NCI-H524 treated with DMSO at 0.1 percent for 48 hours (cell line): ENCODE measurements at regions not wholly inside any gene's neighbourhood (a gene's known extent, or its start where the extent isn't known, plus 50 kb on each side); places are given as distances from the start of the nearest gene placed in this dataset.

Experiments used
- DNase-seq: peaks from one replicate; lab custom pipeline; 2025; lab: John Stamatoyannopoulos, UW

DNA sequence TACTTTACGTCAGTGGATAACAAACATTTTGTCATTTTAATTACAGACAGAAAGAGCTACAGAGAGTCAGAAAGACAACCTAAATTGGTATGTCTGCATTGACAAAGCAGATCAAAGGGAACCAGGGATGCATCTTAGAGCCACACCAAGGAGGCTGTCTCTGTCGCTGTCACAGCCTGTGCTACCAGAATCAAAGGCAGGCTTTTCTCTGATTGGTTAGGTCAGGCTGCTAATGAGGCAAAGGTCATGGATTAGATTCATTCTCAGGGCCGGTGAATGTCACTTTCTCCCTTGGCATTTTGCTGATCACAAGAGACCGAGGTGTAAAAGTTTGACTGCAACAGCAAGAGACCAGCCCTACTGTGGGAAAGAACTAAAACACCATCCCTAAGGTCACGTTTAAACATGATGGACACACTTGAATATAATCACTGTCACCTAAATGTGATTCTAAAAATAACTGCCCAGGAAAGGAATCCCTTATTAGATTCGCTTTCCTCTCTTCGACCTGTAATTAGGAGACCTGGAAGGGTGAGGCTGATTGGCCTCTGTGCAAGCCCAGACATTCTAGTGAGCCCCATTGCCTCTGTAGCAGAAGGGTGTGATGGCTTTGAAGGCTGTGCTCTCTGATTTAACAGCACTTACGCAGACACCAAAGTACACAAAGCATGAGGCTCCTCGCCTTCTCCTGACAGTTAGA is 314.4 kb upstream of the NBEA start:
- no peak for DNase-seq

DNA sequence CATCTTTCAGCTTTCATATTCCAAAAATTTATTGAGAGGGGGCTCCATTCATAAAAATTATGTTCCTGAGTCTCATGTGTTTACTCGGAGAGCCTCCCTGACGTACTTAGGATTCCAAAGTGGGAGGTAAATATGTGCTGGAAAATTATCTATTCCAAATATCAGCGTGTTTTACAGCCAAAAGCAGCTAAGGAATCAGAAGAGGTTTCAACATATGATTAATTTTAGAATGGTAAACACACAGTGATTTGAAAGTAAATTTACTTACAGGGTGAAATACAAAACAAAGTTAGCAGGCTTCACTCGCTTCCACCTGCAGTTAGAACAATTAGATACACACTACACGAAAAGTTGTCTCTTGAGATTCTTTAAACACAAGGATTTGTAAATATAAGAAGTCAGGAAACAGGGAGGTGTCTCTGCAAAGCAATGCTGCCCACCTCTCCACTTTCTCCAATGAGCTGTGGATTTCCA is 313.8 kb upstream of the NBEA start:
- no peak for DNase-seq

DNA sequence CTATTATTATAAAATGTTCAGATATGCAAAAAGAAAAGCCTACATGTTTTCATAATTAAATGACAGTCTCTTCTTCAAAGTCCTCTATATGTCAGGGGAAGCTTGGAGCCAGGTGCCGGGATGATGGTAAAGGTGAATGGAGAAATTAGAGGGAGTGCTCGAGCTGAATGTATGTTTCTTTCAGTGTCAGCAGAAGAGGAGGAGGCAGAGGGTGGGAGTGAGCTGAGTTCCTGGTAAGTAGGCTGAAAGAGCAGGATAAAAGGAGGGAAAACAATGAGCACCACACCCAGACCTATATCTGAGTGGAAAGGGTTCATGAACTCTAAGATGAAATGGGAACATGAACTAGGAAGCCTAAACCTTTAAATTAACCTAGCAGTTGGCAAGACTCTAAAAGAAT is 307.6 kb upstream of the NBEA start:
- no peak for DNase-seq

DNA sequence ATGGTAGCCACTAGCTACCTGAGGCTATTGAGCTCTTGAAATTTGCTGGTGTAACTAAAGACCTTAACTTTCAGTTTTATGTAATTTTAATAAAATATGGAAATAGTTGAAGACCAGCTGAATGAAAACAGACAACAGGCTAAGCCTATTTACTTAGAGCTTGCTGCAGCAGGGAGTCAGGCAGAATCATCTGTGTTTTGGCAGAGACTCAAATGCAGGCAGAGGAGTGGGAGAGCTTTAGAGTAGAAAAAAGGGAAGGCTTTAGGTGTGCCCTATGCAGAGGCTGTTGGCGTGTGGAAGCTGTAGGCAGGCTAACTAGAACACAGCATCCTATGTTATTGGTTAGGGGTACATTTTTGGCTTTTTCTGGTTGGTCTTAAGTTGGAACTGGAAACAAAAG is 304.9 kb upstream of the NBEA start:
- DNase-seq, result no peak

DNA sequence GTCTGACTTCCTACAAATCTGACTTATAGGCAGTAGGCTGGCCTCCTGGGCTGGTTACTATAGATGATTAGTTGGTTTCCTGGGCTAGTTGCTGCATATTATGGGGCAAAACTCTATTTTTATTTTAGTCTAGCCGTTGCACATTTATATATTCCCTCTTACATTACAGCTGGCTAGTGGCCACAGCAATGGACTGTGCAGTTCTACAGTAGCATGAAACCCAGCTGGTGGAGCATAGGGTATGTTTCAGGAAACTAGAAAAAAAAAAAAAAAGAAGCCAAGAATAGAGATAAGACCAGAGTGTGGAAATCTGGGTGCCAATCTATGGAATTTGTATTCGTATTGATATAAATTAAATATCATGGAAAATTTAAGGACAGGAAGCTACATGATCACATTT is 304.4 kb upstream of the NBEA start:
- no peak for DNase-seq

DNA sequence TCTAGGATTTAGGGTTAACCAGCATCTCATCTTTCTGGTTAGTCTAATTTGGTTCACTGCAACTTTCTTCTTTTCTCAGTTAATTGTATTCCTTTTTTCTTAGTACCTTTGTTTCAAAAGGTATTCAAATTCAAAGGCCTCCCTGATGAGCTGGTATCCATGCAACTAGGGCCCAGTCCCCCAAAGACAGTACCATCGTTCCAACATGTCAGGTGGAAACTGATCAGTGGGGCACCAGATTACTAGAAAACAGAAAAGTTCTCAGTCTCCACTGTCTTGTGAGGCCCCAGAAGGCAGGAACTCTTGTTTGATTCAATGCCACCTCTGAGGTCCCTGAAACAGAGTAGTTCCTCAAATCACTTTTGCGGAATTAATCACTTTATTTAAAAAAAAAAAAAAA is 303.2 kb upstream of the NBEA start:
- DNase-seq, result no peak

DNA sequence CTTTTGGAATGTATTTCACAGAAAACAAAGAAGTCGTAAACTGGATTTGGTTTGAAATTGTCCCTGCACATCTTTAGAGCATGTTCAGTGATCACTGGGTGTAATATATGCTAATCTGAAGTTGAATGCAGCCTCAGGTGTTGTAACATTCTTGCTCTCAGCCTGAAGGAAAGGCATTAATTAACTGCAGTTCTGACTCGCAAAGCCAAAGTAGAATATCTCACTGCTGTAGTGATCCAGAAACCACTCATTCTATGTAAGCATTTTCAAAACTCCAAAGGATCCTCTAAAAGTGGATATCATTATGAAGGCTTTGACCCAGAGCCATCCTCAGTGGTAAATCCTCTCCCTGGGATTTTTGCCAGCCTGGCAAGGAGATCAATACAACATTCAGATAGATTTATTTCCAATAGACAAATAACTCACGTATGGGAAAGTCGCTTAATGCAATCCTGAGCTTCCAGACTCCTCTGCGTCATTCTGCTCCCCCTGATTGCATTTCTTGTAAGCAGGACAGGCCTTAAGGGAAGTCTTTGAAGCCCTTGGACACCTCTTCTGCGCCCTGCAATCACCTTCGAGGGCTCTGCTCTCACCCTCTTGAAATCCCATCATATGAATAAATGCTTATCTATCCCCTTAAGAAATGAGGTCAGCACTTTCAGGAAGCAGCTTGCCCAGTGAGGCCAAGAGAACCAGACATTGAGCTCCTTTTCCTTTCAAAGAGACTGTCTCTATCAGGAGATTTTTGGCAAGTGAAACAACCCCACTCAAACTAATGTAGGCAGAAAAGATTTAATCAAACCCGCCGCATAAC is 301.7 kb upstream of the NBEA start:
- DNase-seq, result no peak

DNA sequence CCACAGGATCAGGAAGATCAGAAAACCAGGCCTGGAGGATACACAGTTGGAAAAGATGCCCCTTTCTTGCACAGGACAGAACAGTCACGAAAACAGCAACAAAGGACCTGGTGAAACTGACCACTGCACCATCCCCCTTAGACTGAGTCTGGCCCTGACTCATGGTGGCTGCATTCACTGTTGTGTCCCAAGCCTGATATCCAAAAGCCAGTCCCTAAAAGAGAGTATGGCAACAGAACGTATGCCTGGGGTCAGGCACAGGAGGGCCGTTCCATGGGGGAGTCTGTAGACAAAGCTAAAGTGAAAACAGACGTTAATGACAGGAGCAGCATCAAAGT is 301.1 kb upstream of the NBEA start:
- DNase-seq, result no peak

DNA sequence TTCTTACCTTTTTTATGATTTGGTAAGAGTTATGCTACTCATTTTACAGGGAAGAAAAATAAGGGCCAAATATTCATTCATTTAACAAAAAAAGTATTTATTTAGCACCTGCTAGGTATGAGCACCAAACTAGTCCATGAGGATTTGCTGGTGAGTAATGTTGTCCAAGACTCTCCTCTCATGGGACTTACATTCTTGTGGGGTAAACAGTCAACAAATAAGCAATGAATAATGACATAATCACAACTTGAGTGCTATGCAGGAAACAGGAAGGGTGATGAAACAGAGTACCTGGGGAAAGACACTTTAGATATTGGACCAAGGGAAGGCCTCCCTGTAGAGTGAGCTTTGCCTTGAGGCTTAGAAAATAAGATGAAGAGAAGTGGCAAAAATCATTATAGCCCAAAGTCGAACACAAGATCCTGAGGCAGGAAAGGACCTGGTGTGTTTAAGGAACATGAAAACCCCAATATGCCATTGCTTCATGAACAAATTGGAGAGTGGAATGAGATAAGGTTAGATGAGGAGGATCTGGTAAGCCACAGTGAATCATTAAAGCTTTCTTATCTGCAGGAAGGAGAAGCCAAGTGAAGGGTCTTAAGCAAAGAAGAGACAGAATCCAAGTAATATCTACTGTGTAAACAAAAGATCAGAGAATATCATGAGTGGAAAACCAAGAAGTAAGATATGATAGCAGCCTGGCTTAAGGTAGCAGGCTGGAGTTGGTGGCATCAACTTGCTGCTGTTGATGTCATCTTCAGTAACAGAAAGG is 294.5 kb upstream of the NBEA start:
- DNase-seq, result no peak

DNA sequence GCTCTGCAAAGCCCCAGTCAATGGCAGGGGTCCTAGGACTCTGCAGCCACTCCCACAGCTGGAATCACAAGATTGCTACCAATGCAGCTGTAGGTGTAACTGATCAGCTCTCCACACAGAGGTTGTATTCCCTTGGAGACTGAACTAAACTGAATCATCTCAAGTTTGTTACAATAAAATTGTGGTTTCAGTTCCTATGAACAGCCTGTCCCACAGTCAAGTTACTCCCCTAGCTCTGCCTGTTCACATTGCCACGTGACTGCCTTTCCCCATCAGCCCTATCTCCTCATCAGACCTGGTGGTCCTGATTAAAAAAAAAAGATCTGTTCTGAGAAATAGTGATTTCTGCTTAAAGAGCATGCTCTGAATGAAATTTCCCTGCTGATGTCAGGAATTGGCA is 287.9 kb upstream of the NBEA start:
- no peak for DNase-seq

DNA sequence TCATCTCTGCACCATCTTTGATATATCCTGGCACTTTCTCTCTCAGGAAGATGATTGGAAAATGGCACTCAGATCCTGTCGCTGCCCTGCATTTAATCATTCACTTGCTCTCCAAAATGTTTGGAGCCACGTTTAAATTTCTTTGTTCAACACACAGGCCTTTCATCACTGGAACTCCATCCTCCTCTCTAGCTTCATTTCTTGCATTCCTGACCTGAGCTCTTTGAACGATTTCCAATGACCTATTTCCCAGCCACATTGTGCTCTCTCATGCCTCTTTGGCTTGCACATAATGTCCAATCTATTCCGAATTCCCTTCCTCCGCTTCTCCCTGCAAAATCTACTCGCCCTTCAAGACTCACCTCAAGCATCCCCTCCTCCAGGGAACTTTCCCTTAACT is 287.4 kb upstream of the NBEA start:
- no peak for DNase-seq

DNA sequence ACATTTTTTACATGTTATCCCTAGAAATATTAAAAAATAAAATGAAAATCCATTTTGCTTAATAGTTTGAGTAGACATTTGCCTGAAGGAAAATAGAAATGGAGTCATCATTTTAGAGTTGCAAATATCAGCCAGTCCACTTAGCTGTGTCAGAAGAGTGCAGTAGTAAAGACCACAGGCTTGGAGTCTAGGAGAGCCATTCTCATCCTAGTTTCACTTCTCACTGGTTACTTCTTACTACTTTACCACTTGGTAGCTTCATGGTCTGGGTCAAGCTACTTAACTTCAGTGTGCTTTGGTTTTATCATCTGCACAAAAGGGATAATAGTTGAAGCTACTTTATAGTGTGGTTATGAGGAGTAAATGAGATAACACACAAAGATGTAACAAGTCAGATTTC is 286.5 kb upstream of the NBEA start:
- DNase-seq, result no peak

DNA sequence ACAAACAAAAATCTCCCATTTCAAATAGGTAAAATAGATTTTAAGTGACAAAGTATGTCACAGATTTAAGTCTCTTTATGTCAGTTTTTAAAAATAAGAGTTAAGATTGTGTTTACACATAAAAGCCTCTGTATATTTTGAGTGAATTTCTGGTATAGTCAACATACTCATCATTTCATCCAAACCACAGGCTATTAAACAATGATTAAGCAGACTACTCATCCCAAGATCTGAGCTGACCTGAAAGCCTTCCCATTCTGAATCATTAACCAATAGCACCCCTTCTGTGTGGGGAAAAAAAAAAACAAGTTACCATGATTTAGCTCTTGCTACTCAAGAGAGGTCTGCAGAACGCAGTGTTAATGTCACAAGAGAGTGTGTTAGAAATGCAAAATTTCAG is 284.4 kb upstream of the NBEA start:
- DNase-seq, result no peak

DNA sequence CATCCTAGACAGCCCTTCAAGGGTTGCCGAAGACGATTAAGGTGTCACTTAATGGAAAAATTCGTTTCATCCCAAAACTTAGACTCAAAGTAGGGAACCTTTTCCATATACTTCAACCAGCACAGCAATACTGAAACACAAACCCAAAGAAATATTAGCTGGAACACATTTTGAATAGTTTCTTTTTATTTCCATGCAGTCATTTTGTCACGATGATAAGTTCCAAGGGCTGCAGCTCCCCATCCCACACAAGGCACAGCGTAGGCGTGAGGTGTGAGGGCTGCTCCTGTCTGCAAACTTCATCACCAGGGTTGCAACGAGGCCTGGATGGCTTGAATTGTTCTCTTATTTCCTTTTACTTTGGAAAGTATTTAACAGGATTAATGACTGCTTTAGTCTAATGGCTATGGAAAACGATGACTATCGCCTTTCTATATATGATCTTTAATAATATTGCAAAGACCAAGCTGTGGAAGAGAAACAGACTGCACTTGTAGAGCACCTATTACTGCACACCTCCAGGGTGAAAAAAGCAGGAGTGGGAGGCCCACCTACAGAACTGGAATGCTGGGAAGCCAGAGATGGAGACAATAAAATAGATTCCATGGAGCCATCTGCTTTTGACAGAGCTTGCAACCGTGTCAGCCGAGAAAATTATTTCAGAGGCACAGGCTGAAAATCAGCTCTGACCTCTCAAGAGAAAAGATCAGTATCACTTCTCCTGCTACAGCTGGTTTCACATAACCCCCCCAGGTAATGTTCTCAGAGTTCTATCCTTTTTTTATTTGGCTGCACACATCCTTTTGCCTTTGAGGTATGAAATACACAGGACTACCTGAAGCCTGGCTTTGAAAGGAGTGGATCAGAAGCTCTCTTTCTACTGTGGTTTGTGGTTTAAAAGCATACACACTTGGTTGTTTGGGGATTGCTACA is 274.5 kb upstream of the NBEA start:
- no peak for DNase-seq

DNA sequence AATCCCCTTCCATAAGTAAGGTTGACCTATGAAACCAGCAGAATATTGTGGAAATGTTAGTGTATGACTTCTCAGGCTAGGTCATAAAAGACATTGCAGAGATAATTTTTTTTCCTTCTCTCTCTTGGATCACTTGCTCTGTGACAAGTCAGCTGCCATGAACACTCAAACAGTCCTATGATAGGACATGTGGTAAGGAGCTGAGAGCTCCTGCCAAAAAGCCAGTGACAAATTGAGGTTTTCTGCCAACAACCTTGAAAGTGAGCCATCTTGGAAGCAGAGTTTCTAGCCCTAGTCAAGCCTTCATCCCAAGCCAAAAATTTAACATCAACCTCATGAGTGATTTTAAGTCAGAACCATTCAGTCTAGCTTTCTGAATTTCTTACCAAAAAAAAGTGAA is 270.9 kb upstream of the NBEA start:
- DNase-seq, result no peak

DNA sequence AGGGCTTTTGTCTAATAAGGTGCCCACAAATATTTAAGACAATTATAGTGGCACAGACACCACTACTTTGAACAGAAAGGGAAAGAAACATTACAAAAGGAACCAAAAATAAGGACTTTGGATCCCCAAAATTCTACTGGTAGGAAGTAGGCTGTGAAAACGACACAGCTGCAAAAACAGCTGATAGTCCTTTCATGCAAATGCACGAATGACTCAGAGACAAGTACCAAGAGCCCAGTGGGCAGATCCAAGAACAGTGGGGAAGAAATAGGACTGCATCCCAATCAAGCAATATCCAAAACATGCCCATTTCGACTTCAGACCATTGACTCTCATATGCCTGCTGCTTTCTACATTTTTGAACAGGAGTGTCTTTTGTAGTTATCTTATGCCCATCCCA is 269.4 kb upstream of the NBEA start:
- no peak for DNase-seq

DNA sequence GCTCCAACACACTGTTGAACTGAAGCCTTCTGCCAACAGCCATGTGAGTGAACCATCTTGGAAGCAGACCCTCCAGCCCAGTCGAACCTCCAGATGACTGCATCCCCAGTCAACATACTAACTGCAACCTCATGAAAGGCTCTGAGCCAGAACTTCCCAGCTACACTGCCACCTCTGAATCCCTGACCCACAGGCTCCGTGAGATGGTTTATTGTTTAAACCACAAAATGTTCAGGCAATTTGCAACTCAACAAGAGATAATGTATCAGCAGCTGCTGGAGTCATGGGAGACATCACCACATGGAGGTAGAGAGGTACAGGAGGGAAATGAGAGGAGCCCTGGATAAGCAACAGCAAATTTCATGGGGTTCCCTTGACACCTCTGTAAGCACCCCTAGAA is 266.4 kb upstream of the NBEA start:
- DNase-seq, result no peak

DNA sequence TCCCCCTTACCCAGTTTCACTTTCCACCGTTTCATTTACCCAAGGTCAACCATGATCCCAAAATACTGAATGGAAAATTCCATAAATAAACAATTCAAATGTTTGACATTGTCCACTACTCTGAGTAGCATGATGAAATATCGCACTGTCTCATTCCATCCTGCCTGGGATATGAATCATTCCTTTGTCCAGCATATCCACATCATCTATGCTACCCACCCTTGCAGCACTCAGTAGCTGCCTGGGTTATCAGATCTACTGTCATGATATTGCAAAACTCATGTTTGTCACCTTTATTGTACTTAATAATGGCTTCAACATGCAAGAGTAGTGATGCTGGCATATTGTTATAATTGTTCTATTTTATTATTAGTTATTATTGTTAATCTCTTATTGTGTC is 263.9 kb upstream of the NBEA start:
- no peak for DNase-seq

DNA sequence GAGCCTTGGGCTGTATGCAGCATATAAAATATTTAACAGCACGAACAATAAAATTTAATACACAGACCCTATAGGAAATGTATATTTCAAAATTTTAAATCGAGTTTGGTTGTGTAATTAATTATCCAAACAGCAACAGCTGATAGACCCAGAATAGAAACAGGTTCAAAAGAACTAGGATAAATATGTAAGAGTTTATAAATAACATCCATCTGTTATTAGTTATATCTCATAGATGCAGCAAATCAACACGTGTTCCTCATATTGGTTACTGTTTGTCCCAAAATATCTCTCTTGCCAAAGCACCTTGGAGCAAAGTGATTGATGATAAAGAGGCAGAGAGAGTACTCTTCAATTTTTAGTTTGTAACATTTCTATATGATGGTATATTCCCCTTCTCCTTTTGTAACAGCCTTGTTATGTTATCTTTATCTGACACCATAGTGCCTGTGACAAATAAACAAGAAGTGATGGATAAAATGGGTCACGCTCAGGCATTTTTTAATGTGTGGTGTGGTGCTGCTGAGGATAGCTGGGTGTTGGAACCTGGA is 260.6 kb upstream of the NBEA start:
- no peak for DNase-seq

DNA sequence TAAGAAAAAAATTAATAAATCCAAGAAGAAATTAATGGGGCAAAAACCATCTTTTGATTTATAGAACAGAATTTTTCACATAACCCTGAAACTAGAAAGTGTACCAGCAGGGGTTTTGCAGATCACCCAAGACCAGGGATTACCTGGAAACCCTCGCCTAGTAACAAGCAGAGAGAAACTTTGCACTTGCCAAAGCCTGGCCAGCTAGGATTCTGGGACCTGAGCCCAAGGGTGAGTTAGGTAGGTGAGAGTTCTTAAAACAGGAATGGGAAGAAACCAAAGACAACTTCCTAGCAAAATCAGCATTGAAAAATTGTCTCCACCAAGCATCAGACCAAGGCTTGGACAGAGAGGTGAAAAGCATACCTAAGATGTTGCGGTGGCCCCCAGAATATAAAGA is 247.0 kb upstream of the NBEA start:
- DNase-seq, result no peak

DNA sequence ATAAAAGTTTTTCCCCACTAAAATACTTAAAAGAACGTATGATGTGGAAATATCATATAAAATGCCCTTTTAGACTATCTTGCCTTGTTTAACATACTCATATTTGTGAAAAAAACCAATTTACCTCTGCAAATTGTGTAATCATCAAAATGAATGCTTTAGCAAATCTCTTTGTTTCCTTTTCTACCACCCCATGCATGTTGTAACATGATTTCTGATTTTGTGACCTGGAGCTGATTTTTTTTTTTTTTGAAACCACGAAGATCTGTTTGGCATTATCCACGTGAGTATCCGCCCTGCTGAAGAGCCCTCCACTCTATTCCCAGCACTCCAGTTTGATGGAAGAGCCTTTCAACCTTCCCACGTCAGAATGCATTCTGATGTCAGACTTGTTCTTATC is 245.8 kb upstream of the NBEA start:
- DNase-seq, result no peak

DNA sequence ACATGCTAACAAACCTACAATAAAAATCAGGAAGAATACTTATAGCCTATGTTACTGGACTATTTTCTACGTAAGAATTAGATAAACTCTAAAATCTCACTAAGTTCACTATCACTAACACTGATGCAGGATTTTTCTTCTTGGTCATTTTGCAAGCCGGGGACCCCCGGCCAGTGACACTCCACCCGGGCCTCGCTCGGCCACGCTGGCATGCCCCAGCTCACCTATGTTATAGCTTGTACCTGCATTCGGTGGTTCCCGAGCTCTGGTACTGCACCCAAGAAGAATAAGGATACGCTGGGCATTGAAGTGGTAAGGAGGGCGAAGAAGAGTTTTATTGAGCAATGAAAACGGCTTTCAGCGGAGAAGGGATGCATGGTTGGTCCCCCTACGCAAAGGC is 245.3 kb upstream of the NBEA start:
- no peak for DNase-seq
